ENCODE measurements at regions not wholly inside any gene's neighbourhood (a gene's known extent, or its start where the extent isn't known, plus 50 kb on each side); places are given as distances from the start of the nearest gene placed in this dataset.

DNA sequence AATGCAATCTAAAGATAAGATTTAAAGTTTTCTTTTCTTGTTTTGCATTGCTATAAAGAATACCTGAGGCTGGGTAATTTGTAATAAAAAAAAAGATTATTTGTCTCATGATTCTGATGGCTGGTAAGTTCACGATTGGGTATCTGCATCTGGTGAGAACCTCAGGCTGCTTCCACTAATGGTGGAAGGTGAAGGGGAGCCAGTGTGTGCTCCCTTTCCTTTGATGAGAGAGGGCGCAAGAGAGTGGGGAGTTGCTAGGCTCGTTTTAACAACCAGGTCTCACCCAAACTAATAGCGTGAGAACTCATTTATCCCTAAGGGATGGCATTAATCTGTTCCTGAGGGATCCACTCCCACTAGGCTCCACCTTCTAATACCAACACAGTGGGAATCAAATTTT, 353.2 kb downstream of the BTBD3 start:
- TF ChIP-seq, protein P1, sequence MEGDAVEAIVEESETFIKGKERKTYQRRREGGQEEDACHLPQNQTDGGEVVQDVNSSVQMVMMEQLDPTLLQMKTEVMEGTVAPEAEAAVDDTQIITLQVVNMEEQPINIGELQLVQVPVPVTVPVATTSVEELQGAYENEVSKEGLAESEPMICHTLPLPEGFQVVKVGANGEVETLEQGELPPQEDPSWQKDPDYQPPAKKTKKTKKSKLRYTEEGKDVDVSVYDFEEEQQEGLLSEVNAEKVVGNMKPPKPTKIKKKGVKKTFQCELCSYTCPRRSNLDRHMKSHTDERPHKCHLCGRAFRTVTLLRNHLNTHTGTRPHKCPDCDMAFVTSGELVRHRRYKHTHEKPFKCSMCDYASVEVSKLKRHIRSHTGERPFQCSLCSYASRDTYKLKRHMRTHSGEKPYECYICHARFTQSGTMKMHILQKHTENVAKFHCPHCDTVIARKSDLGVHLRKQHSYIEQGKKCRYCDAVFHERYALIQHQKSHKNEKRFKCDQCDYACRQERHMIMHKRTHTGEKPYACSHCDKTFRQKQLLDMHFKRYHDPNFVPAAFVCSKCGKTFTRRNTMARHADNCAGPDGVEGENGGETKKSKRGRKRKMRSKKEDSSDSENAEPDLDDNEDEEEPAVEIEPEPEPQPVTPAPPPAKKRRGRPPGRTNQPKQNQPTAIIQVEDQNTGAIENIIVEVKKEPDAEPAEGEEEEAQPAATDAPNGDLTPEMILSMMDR (IDR thresholded peaks at IDR 0.05): no peak
- TF ChIP-seq POLR2A (IDR thresholded peaks at IDR 0.05) (no peak), POLR2AphosphoS5 (IDR thresholded peaks at IDR 0.05) (no peak)
